ENCODE measurements at regions not wholly inside any gene's neighbourhood (a gene's known extent, or its start where the extent isn't known, plus 50 kb on each side); places are given as distances from the start of the nearest gene placed in this dataset.

DNA sequence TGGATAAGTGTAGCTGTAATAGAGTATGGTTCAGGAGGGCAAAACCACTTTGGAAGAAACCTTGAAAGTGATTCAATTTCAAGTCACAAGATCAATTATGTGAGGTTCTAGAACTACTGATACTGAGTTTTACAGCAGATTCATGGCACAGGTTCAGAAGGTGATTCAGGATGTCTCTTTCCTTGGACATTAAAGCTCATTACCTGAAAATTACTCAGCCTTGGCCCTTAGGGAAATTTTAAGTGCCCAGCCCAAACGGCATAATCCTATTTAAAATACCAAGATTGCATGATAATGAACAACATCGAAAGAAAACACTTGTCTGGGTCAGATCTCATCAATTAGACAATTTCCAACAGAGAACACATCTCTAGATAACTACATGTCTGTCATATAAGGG is 70.2 kb upstream of the SLC38A2 start:
- no peak for DNase-seq

- no peak for DNase-seq
These were observed 69.7 kb upstream of the SLC38A2 start for GRCh38 chr12:46442239-46442638.

GRCh38 chr12:46439793-46440511 is 67.4 kb upstream of the SLC38A2 start:
- DNase-seq = no peak

- DNase-seq = no peak
These were observed 66.2 kb upstream of the SLC38A2 start for GRCh38 chr12:46438719-46439319.

DNA sequence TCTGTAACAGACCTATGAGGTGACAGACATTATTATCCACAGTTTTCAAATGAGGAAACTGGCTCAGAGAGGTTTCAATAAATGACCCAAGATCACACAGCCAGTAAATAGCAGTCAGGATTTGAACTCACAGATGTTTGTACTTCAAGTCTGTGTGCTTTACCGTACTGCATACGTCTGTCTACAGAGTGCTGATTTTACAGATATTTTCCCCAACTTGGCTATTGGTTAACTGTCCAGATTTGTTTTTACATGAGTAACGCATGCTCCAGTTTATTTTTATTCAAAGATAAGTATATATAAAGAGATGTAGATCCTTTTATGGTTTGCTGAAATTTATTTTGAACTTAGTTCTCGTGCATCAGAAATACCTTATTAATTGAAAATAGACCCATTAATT is 65.7 kb upstream of the SLC38A2 start:
- no peak for DNase-seq

DNA sequence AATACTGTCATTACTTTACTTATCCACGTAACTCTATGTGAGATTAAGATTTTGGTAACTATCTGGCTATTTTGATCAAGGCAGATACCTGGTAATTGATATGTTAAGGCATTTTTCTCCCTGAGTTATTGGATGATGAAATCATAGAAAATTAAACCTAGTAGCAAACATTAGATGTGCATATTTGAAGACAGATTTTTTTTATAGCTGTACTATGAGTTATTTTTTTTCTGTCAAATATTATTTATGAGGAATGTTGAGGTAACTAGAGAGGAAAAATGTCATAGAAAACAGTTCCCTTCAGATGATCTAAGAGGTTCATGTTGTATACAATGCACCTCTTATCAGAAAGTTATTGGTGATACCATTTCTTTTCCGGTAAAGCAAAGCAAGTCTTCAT is 64.9 kb upstream of the SLC38A2 start:
- no peak for DNase-seq

- no peak for DNase-seq
These were observed 64.2 kb upstream of the SLC38A2 start for GRCh38 chr12:46436747-46437146.

DNA sequence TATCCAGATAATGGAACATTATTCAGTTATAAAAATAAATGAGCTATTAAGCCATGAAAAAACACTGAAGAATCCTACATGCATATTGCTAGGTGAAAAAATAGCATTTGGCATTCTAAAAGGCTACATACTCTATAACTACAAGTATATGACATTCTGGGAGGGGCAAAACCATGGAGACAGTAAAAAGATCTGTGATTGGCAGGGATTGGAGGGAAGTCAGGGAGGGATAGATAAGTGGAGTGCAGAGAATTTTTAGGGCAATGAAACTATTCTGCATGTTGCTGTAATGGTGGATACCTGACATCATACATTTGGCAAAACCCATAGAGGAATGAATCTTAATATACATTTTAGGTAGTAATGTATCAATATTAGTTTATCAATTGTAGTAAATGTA is 63.1 kb upstream of the SLC38A2 start:
- DNase-seq = no peak

DNA sequence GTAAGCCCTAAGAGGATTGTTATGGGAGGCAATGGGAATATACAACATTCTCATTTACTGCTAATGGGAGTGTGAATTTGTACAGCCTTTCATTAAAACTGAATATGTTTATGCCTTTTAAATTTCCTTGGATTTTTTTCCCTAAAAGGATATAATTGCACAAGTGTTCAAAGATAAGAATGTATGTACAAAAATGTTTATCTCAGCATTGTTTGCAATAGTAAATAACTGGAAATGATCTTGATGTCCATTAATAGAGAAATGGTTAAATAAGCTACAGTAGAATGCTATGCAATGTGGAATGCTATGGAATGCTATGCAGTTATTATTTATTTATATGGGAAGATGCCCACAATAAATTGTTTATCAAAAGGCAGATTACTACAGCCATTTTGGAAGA is 62.5 kb upstream of the SLC38A2 start:
- DNase-seq = no peak

DNA sequence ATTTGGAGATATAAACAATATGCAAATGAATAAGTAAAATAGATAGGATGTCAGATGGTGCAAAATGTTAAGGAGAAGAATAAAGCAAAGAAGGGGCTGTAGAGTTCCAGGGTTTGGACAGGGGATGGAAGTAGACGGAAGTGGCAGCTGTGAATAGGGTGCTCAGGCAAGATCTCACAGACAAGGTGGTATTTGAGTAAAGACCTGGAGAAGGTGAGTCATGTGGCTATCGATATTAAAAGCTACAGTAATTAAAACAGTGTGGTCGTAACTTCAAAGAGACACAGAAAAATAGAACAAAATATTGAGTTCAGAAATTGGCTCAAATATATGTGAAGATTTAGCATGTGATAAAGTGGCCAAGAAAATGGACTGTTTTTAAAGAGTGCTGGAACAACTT is 61.3 kb upstream of the SLC38A2 start:
- DNase-seq = no peak

DNA sequence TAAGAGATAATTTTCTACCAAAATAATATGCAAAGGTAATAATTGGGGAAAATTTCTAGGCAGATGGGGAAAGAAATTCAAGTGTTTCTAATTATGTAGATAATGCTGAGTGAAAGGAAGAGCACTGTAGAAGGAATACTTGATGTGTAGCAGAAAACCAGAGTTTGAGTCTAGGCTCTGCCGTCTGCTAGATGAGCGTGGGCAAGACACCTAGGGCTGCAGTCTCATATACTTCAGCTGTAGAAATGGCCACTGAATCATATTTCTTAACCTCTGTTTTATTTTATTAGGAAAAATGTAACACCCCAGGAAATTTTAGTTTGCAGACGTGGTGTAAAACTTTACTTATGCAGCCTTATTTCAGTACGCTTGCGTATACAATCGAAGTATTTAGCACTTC is 59.8 kb upstream of the SLC38A2 start:
- no peak for DNase-seq

GRCh38 chr12:46430340-46430948 is 57.9 kb upstream of the SLC38A2 start:
- DNase-seq = peak; percentile 87

All from kidney glomerular epithelial cell (primary cell).